Left ventricle myocardium inferior (tissue), 1 donor: ENCODE measurements at regions not wholly inside any gene's neighbourhood (a gene's known extent, or its start where the extent isn't known, plus 50 kb on each side); places are given as distances from the start of the nearest gene placed in this dataset.

Experiments used
- DNase-seq: peaks from one replicate; pipeline ENCODE4 v3.0.0-alpha.2; 2020
- H3K27ac ChIP-seq: fragments of 200-600 bp; replicated peaks from 2 replicates; pipeline ENCODE4 v1.8.0; 2021
- H3K27me3 ChIP-seq: fragments of 200-600 bp; 2 replicates; pipeline ENCODE4 v1.8.0; 2021; ENCODE audit warnings: low read depth
- H3K36me3 ChIP-seq: fragments of 200-600 bp; 2 replicates; pipeline ENCODE4 v1.8.0; 2021
- H3K4me1 ChIP-seq: fragments of 200-600 bp; 2 replicates; pipeline ENCODE4 v1.8.0; 2021
- H3K4me3 ChIP-seq: fragments of 200-600 bp; 2 replicates; pipeline ENCODE4 v1.8.0; 2021; ENCODE audit warnings: mild to moderate bottlenecking, moderate library complexity
- H3K9me3 ChIP-seq: fragments of 200-600 bp; replicated peaks from 2 replicates; pipeline ENCODE4 v1.8.0; 2021
- intact Hi-C: fragments of 100-400 bp; cut with micrococcal nuclease; formaldehyde crosslinking; loops from one replicate; pipeline ENCODE4 v1.11.0; 2022
- TF ChIP-seq, protein P1 (sequence below): fragments of 200-600 bp; IDR thresholded peaks from 2 replicates; pipeline ENCODE4 v1.8.0; 2021; ENCODE audit warnings: antibody characterized with exemption, mild to moderate bottlenecking, borderline replicate concordance
- donor health status: DM: no; HTN: yes; CAD: no; lungs with severe emphysema.

DNA sequence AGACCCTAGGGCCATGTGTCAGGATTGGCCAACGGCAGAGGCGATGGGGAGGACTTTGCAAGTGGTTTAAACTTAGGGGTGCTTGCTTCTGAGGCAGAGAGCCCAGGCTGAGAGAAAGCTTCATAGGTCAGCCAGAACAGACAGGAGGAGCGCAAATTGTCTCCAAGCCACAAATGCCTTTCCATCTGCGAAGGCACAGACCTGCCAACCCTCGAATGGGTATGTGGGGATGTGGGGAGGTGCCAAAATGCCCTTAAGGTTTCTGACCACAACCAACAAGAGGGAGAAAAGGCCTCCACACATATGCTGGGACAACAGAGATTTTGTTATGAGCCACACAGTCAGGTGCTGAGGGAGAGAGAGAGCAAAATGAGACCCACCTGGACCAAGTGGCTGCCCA, 283.6 kb downstream of the CYP26B1 start:
- no peak overlapping the region for H3K4me3 ChIP-seq
- no peak overlapping the region for H3K27ac ChIP-seq
- no peaks in the 10 kb centered on the region for H3K36me3 ChIP-seq
- H3K27me3 ChIP-seq = no peaks in the 10 kb centered on the region
- TF ChIP-seq, protein P1, sequence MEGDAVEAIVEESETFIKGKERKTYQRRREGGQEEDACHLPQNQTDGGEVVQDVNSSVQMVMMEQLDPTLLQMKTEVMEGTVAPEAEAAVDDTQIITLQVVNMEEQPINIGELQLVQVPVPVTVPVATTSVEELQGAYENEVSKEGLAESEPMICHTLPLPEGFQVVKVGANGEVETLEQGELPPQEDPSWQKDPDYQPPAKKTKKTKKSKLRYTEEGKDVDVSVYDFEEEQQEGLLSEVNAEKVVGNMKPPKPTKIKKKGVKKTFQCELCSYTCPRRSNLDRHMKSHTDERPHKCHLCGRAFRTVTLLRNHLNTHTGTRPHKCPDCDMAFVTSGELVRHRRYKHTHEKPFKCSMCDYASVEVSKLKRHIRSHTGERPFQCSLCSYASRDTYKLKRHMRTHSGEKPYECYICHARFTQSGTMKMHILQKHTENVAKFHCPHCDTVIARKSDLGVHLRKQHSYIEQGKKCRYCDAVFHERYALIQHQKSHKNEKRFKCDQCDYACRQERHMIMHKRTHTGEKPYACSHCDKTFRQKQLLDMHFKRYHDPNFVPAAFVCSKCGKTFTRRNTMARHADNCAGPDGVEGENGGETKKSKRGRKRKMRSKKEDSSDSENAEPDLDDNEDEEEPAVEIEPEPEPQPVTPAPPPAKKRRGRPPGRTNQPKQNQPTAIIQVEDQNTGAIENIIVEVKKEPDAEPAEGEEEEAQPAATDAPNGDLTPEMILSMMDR = no peak
- intact Hi-C loops = no loop called here
- no peak for DNase-seq
- no peaks in the 10 kb centered on the region for H3K4me1 ChIP-seq
- no peaks in the 10 kb centered on the region for H3K9me3 ChIP-seq

DNA sequence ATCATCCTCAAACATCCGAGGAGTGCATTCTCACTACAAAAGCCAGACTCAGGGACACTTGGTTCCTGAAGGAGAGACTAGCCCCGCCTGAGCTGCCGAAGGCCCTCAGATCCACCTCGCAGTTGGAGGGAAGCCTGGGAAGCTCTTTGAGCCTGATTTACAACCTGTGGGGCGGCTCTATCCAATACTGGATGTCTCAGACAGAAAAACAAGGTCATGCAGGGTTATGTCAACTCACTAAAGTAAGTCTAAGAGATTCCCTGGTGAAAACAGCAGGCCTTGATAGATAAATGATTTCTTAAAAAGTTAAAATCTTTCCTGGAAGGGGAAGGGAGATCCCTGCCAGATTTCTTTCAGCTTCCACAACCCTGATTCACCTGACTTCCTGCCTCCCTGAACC, 284.3 kb downstream of the CYP26B1 start:
- H3K4me1 ChIP-seq = no peaks in the 10 kb centered on the region
- H3K27ac ChIP-seq = no peak overlapping the region
- no peak overlapping the region for H3K4me3 ChIP-seq
- no peaks in the 10 kb centered on the region for H3K27me3 ChIP-seq
- H3K9me3 ChIP-seq = no peaks in the 10 kb centered on the region
- intact Hi-C loops = no loop called here
- no peak for DNase-seq
- TF ChIP-seq, protein P1 = no peak
- H3K36me3 ChIP-seq = no peaks in the 10 kb centered on the region

DNA sequence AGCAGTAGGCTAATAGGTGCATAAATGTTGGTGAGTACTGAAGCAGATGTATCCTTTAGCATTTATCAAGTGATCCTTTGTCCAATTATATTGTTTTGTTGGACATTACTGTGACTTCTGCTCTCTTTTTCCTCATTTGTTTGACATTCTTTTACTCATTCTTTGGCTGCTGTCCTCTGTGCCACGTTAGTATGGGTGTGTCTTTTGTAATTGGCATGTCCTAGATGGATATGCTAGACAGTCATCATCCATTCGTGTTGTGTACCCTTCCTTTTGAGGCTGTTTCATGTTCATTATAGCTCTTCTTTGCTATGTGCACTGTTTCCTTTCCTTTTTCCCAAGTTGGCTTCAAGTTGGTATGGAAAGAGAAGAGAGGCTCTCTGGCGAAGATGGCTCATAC, 284.7 kb downstream of the CYP26B1 start:
- H3K9me3 ChIP-seq = no peaks in the 10 kb centered on the region
- intact Hi-C loops = no loop called here
- no peak for DNase-seq
- no peak overlapping the region for H3K27ac ChIP-seq
- H3K4me1 ChIP-seq = no peaks in the 10 kb centered on the region
- TF ChIP-seq, protein P1 = no peak
- H3K27me3 ChIP-seq = no peaks in the 10 kb centered on the region
- H3K4me3 ChIP-seq = no peak overlapping the region
- H3K36me3 ChIP-seq = no peaks in the 10 kb centered on the region

DNA sequence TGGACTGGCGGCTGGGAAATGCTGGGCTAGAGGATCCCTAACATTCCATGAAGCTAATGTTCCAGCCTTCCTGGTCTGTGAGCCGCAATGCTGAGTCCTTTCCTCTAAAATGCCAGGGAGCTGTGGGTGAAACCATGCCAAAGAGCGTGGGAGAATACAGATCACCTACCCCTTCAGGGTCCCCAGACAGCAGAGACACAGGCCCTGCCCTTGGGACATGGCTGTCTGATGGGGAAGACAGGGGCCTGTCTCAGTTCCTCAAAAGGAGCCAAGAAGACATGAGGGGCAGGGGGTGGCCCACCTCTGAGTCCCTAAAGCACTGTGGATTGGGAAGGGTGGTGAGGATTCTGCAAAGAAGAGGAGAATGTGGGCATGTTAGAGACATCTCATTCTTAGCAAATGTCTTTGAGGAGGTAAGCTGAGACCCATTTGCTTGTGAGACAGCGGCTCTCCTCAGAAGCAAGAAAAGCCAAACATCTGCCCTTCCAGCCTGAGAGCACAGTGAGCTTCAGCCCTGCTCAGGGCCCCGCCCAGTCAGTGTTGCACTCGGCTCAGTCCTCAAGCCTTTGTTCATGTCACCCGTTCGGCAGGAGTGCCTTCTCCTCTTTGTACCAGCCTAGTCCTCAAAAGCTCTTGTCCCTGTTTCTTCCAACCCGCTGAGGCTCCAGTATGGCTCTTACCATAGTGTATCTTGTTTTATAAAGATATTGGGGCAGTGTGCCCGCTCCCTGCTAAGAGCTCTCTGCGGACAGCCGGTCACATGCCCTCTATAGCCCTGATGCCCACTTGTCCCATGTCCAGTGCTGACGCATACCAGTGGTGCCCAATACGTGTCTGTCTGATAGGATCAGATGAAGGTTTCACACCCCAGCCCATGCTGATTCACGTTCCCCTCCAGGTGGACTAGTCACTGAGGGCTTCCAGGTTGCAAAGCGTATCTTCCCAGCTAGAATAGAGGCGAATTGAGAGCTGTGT, 286.2 kb downstream of the CYP26B1 start:
- Histone ChIP-seq H3K9me3 (no peaks in the 10 kb centered on the region), H3K36me3 (no peaks in the 10 kb centered on the region), H3K27me3 (peaks cover 3% of the 10 kb centered on the region), H3K4me3 (no peak overlapping the region), H3K4me1 (no peaks in the 10 kb centered on the region), H3K27ac (no peak overlapping the region)
- DNase-seq = no peak
- intact Hi-C loops = no loop called here
- TF ChIP-seq, protein P1 = no peak

- no peak overlapping the region for H3K27ac ChIP-seq
- H3K9me3 ChIP-seq = peaks cover 5% of the 10 kb centered on the region
- H3K27me3 ChIP-seq = peaks cover 3% of the 10 kb centered on the region
- intact Hi-C loops = no loop called here
- H3K4me1 ChIP-seq = no peaks in the 10 kb centered on the region
- TF ChIP-seq, protein P1 = no peak
- H3K36me3 ChIP-seq = no peaks in the 10 kb centered on the region
- DNase-seq = no peak
- no peak overlapping the region for H3K4me3 ChIP-seq
Measured at GRCh38 chr2:71860381-71860926, 287.2 kb downstream of the CYP26B1 start.
